Ovary (tissue), 7 donors: ENCODE measurements at regions not wholly inside any gene's neighbourhood (a gene's known extent, or its start where the extent isn't known, plus 50 kb on each side); places are given as distances from the start of the nearest gene placed in this dataset.

Source experiments
- DNase-seq, 5 donors: peaks; one replicate each; pipeline ENCODE4 v3.0.0-alpha.2; 2019 to 2020
- H3K27ac ChIP-seq, 2 donors: fragments of 200-600 bp; one replicate each; pipeline versions ENCODE4 v1.5.1 to v1.8.0; 2019 to 2022
- H3K27me3 ChIP-seq: fragments of 200-600 bp; one replicate; pipeline ENCODE4 v1.8.0; 2022
- H3K36me3 ChIP-seq: fragments of 200-600 bp; sonication (generic); one replicate; pipeline ENCODE4 v1.5.1; 2019
- H3K4me1 ChIP-seq: one replicate; pipeline ENCODE4 v1.8.1; 2013; ENCODE audit warnings: mild to moderate bottlenecking, moderate library complexity; ENCODE audit not compliant: insufficient read depth
- H3K4me3 ChIP-seq: fragments of 200-600 bp; sonication (generic); one replicate; pipeline ENCODE4 v1.5.1; 2017
- H3K9me3 ChIP-seq, 2 donors: fragments of 200-600 bp in 1 of 2; sonication (generic) in 1 of 2; one replicate each; pipeline versions ENCODE4 v1.5.1 to v1.8.1; 2013 to 2019; ENCODE audit warnings: mild to moderate bottlenecking in 1 of 2, moderate library complexity in 1 of 2
- CTCF ChIP-seq, 3 donors: fragments of 450-650 bp in 2 of 3; fragments of 200-600 bp in 1 of 3; IDR thresholded peaks; one replicate each; pipeline versions ENCODE4 v1.5.1 to v1.8.0; 2016 to 2022; ENCODE audit warnings: antibody characterized with exemption in 3 of 3, mild to moderate bottlenecking in 1 of 3
- EP300 ChIP-seq: sonication (generic); formaldehyde crosslinking; IDR thresholded peaks from one replicate; pipeline ENCODE4 v1.6.1; 2017; ENCODE audit warnings: antibody characterized with exemption
- POLR2A ChIP-seq: fragments of 450-650 bp; IDR thresholded peaks from one replicate; pipeline ENCODE4 v1.6.1; 2017; ENCODE audit warnings: antibody characterized with exemption, mild to moderate bottlenecking, moderate library complexity
- WGBS, 3 donors: extraction: QIAGEN DNeasy Blood & Tissue Kit in 1 of 3; methylation state at CpG; one replicate each; pipeline versions ENCODE4 v1.1.5 to v1.1.7; 2013 to 2017; 5-methylcytosine and 5-hydroxymethylcytosine counted together
- intact Hi-C, 4 donors: fragments of 100-400 bp; cut with DNase I; formaldehyde crosslinking; loops; one replicate each; pipeline versions ENCODE4 v1.11.0 to v1.15.1; 2022 to 2023
- donor health status: DM: no; HTN: no; CAD: no; lungs with moderate emphysema.
- donor health status: DM: no; HTN: no; CAD: no.
- donor health status: Bipolar disorder and iron deficiency.
- donor health status: DM: no; HTN: no; CAD: no.
- donor health status: DM: yes; HTN: yes; CAD: no.

- Histone ChIP-seq H3K36me3 (no peaks in the 10 kb centered on the region), H3K4me1 (no peaks in the 10 kb centered on the region), H3K9me3 (no peaks in the 10 kb centered on the region), H3K27me3 (no peaks in the 10 kb centered on the region), H3K27ac (no peak overlapping the region), H3K4me3 (no peak overlapping the region)
- DNase-seq, result no peak
- TF ChIP-seq CTCF (IDR thresholded peaks at IDR 0.05) (no peak), EP300 (no peak)
- intact Hi-C loops, result no loop called here
- WGBS, 3 donors, result 87 to 89% (median 89%) methylated on average over 5 of the region's 5 CpGs
These were observed 91.9 kb upstream of the ACTRT2 start for GRCh38 chr1:2929335-2929734.

GRCh38 chr1:2930016-2930815, 91.1 kb upstream of the ACTRT2 start:
- Histone ChIP-seq H3K36me3 (no peaks in the 10 kb centered on the region), H3K4me3 (no peak overlapping the region), H3K9me3 (no peaks in the 10 kb centered on the region), H3K27me3 (no peaks in the 10 kb centered on the region), H3K27ac (no peak overlapping the region), H3K4me1 (no peaks in the 10 kb centered on the region)
- 66 to 72% (median 71%) methylated on average over 41 of the region's 41 CpGs for WGBS, 3 donors
- no peak for TF ChIP-seq POLR2A
- no peak for TF ChIP-seq EP300
- no peak for TF ChIP-seq CTCF (IDR thresholded peaks at IDR 0.05)
- no peak for DNase-seq
- intact Hi-C loops, result no loop called here

- Histone ChIP-seq H3K4me3 (no peak overlapping the region), H3K36me3 (no peaks in the 10 kb centered on the region), H3K27ac (no peak overlapping the region), H3K4me1 (no peaks in the 10 kb centered on the region), H3K27me3 (no peaks in the 10 kb centered on the region), H3K9me3 (no peaks in the 10 kb centered on the region)
- intact Hi-C loops, result no loop called here
- TF ChIP-seq EP300, result no peak
- TF ChIP-seq CTCF (IDR thresholded peaks at IDR 0.05), result no peak
- no peak for TF ChIP-seq POLR2A
- WGBS, 3 donors, result 38 to 52% (median 44%) methylated on average over 36 of the region's 36 CpGs
- DNase-seq, result no peak
These were observed 90.1 kb upstream of the ACTRT2 start for GRCh38 chr1:2930913-2931723.

GRCh38 chr1:2931724-2932401, 89.4 kb upstream of the ACTRT2 start:
- Histone ChIP-seq H3K9me3 (no peaks in the 10 kb centered on the region), H3K4me3 (no peak overlapping the region), H3K36me3 (no peaks in the 10 kb centered on the region), H3K4me1 (no peaks in the 10 kb centered on the region), H3K27me3 (no peaks in the 10 kb centered on the region), H3K27ac (no peak overlapping the region)
- TF ChIP-seq EP300 (no peak), POLR2A (no peak), CTCF (IDR thresholded peaks at IDR 0.05) (no peak)
- WGBS, 3 donors, result 84 to 89% (median 85%) methylated on average over 18 of the region's 18 CpGs
- DNase-seq, result no peak
- intact Hi-C loops, result no loop called here
